SH-SY5Y (cell line): ENCODE measurements at regions not wholly inside any gene's neighbourhood (a gene's known extent, or its start where the extent isn't known, plus 50 kb on each side); places are given as distances from the start of the nearest gene placed in this dataset.

Experiments
- GATA2 ChIP-seq: IDR thresholded peaks from 2 replicates; pipeline ENCODE4 v1.6.1; 2011; ENCODE audit warnings: mild to moderate bottlenecking, low read depth, low read length
- GATA3 ChIP-seq: IDR thresholded peaks from 2 replicates; pipeline ENCODE4 v1.6.1; 2011; ENCODE audit warnings: low read depth, mild to moderate bottlenecking, low read length, moderate library complexity

DNA sequence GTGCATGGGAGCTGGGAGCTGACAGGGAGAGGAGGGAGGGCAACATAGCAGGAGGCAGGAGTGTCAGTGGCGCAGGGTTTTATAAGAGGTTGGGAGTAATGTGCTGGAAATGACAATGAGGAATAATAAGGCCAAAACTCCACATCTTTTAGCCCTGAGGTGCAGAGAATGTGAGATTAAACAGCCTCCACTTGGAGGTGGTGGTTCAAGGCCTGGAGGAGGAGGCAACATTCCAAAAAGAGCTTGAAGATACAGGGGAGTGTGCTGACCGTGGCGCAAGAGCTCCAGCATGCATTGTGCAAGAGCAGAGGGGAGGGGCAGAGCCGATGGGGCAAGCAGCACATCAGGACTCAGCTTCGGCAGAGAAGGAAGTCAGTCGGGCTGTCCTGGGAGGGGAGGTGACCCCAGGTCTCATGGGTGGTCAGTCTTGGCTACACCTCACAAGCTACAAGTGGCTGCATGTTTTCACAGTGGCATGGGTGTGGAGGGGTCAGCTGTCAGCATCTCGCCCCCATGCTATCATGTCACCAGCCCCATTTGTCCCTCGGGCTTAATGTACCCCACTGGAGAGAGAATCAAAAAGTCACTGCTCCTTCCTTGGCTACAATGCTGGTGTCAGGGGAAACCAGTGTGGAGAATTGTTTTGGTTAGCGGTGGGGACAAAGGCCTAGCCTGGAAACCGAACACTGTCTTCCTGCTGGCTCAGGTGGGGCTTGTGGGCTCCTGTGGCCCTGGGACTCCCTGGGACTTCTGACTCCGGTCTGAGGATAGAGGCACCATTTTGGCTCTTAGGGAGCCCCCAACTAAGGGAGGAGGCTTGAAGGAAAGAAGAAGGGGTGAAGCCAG, 208.0 kb downstream of the ZFP36L2 start:
- TF ChIP-seq GATA3 = no peak
- TF ChIP-seq GATA2 = no peak
